ENCODE measurements at regions not wholly inside any gene's neighbourhood (a gene's known extent, or its start where the extent isn't known, plus 50 kb on each side); places are given as distances from the start of the nearest gene placed in this dataset.

DNA sequence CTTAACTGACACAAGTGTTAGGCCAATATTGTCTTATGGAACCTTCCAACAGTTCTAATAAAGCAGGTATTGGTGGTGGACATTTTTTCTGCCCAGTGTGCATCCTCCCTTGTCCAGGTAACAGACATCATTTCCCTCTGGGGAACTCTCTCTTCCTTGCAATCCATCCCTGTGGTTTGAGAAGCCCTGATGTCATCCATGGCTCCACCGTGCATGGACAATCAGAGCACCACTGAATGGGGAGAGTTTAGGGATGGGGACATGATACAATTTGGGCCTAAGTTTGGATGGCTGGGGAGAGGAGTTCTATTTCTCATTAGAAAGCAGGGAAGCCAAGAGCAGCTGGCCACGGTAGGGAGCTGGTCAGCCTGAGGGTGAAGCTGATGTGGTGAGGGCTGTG, 60.2 kb upstream of the ZFP64 start:
- H3K27ac ChIP-seq, result no peak overlapping the region
- intact Hi-C loops (cut with DNase I), result no loop called here
- no peak overlapping the region for H3K4me3 ChIP-seq
- no peaks in the 10 kb centered on the region for H3K36me3 ChIP-seq
- no peak for DNase-seq (ENCODE audit: low spot score)
- H3K27me3 ChIP-seq (replicated peaks; ENCODE audit: insufficient read depth), result peaks cover 2% of the 10 kb centered on the region
- H3K4me1 ChIP-seq (replicated peaks), result no peaks in the 10 kb centered on the region
- TF ChIP-seq POLR2AphosphoS5 (IDR thresholded peaks at IDR 0.05), result no peak
- no peak for TF ChIP-seq POLR2A (IDR thresholded peaks at IDR 0.05)
- no peak for TF ChIP-seq CTCF (IDR thresholded peaks at IDR 0.05)
- 88% methylated on average over 2 of the region's 2 CpGs for WGBS
- no peaks in the 10 kb centered on the region for H3K9me3 ChIP-seq

- H3K9me3 ChIP-seq, result no peaks in the 10 kb centered on the region
- no peak overlapping the region for H3K27ac ChIP-seq
- H3K36me3 ChIP-seq, result no peaks in the 10 kb centered on the region
- H3K27me3 ChIP-seq (replicated peaks; ENCODE audit: insufficient read depth), result peaks cover 2% of the 10 kb centered on the region
- H3K4me3 ChIP-seq, result no peak overlapping the region
- no peak for TF ChIP-seq POLR2AphosphoS5 (IDR thresholded peaks at IDR 0.05)
- no peak for TF ChIP-seq POLR2A (IDR thresholded peaks at IDR 0.05)
- no peak for TF ChIP-seq CTCF (IDR thresholded peaks at IDR 0.05)
- WGBS, result 100% methylated on average over 2 of the region's 2 CpGs
- no peaks in the 10 kb centered on the region for H3K4me1 ChIP-seq (replicated peaks)
- intact Hi-C loops (cut with DNase I), result no loop called here
- no peak for DNase-seq (ENCODE audit: low spot score)
These were observed 59.6 kb upstream of the ZFP64 start for GRCh38 chr20:52251136-52251700.

DNA sequence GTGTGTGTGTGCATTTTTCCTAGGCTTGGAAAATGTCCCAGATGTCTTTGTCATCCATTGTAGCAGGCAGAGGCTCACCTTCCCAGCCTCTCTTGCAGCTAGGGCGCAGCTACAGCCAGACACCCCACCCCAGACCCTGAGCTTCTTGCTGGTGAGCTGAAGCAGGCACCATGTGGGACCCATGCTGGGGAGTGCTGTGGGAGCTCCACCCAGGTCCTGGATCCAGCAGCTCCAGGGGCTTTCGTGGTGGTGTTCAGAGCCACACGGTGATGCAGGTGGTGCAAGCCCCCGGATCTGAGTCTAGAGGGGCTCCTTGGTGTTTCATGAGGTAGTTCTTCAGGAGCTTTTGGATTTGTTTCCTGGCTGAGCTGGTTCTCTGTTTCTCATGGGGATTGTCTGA, 56.0 kb upstream of the ZFP64 start:
- H3K27ac ChIP-seq, result no peak overlapping the region
- WGBS, result 93% methylated on average over 4 of the region's 4 CpGs
- no peaks in the 10 kb centered on the region for H3K4me1 ChIP-seq (replicated peaks)
- no peak for TF ChIP-seq POLR2AphosphoS5 (IDR thresholded peaks at IDR 0.05)
- TF ChIP-seq CTCF (IDR thresholded peaks at IDR 0.05), result no peak
- no peak for TF ChIP-seq POLR2A (IDR thresholded peaks at IDR 0.05)
- H3K27me3 ChIP-seq (replicated peaks; ENCODE audit: insufficient read depth), result no peaks in the 10 kb centered on the region
- H3K4me3 ChIP-seq, result no peak overlapping the region
- no peaks in the 10 kb centered on the region for H3K9me3 ChIP-seq
- intact Hi-C loops (cut with DNase I), result no loop called here
- no peak for DNase-seq (ENCODE audit: low spot score)
- H3K36me3 ChIP-seq, result no peaks in the 10 kb centered on the region

DNA sequence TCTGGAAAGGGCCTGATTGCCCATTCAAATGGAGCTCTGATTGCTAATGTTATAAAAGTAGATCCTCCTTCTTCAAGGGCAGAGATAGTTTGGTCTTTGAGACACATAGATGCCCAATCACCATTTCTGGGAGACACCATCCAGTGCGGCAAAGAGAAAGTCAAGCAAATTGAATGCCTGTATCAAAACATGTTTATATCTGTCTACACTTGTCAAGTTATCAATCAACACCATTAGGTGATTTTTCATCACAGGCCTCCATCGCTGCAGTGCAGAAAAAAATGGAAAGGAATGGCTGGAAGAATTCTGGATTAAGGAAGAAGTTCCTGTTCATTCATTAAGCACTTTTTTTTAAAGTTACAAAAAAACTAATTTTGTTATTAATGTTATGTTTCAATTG, 54.8 kb upstream of the ZFP64 start:
- no peaks in the 10 kb centered on the region for H3K9me3 ChIP-seq
- H3K36me3 ChIP-seq, result no peaks in the 10 kb centered on the region
- H3K27me3 ChIP-seq (replicated peaks; ENCODE audit: insufficient read depth), result no peaks in the 10 kb centered on the region
- WGBS, result 95% methylated on average over 2 of the region's 2 CpGs
- no peak overlapping the region for H3K27ac ChIP-seq
- no peaks in the 10 kb centered on the region for H3K4me1 ChIP-seq (replicated peaks)
- intact Hi-C loops (cut with DNase I), result no loop called here
- no peak for DNase-seq (ENCODE audit: low spot score)
- H3K4me3 ChIP-seq, result no peak overlapping the region
- TF ChIP-seq POLR2AphosphoS5 (IDR thresholded peaks at IDR 0.05), result no peak
- no peak for TF ChIP-seq CTCF (IDR thresholded peaks at IDR 0.05)
- no peak for TF ChIP-seq POLR2A (IDR thresholded peaks at IDR 0.05)

DNA sequence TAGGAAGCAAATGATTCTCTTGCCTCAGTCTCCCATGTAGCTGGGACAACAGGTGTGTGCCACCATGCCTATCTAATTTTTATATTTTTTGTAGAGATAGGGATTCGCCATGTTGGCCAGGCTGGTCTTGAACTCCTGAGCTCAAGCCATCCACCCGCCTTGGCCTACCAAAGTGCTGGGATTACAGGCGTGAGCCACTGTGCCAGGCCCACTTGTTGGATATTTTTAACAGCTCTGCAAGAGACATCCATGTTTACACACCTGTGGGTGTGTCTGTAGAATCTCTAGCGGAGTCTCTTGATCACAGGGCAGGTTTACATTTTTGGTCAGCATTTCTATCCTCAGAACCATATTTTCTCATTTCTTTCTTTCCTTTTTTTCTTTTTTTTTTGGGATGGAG, 53.1 kb upstream of the ZFP64 start:
- no peak for DNase-seq (ENCODE audit: low spot score)
- WGBS, result 83% methylated on average over 4 of the region's 4 CpGs
- no peak for TF ChIP-seq POLR2AphosphoS5 (IDR thresholded peaks at IDR 0.05)
- TF ChIP-seq CTCF (IDR thresholded peaks at IDR 0.05), result no peak
- no peak for TF ChIP-seq POLR2A (IDR thresholded peaks at IDR 0.05)
- no peaks in the 10 kb centered on the region for H3K4me1 ChIP-seq (replicated peaks)
- no peak overlapping the region for H3K4me3 ChIP-seq
- H3K27ac ChIP-seq, result no peak overlapping the region
- H3K9me3 ChIP-seq, result no peaks in the 10 kb centered on the region
- no peaks in the 10 kb centered on the region for H3K36me3 ChIP-seq
- H3K27me3 ChIP-seq (replicated peaks; ENCODE audit: insufficient read depth), result no peaks in the 10 kb centered on the region
- intact Hi-C loops (cut with DNase I), result loop anchor here (5.0 kb wide), 1 partner anchor 973 kb away; no protein-coding TSS in a partner anchor

Measured in prostate gland (tissue), 2 donors.